Right lobe of liver (tissue), 4 donors: ENCODE measurements at regions not wholly inside any gene's neighbourhood (a gene's known extent, or its start where the extent isn't known, plus 50 kb on each side); places are given as distances from the start of the nearest gene placed in this dataset.

Experiments used
- CTCF ChIP-seq, 4 donors: fragments of 200-600 bp in 3 of 4; fragments of 450-650 bp in 1 of 4; IDR thresholded peaks; one replicate each; pipeline versions ENCODE4 v1.5.1 to v1.8.0; 2016 to 2022; ENCODE audit warnings: antibody characterized with exemption in 4 of 4, mild to moderate bottlenecking in 2 of 4
- POLR2A ChIP-seq: fragments of 450-650 bp; IDR thresholded peaks from one replicate; pipeline ENCODE4 v1.6.1; 2017; ENCODE audit warnings: antibody characterized with exemption, mild to moderate bottlenecking
- donor health status: DM: no; HTN: no; CAD: no.
- donor health status: DM: no; HTN: no; CAD: no.
- donor health status: DM: no; HTN: yes; CAD: no.

- TF ChIP-seq CTCF (IDR thresholded peaks at IDR 0.05) (no peak), POLR2A (no peak)
Observed at GRCh38 chr16:6377956-6378355, 954.7 kb upstream of the RBFOX1 start.
